ENCODE measurements at regions not wholly inside any gene's neighbourhood (a gene's known extent, or its start where the extent isn't known, plus 50 kb on each side); places are given as distances from the start of the nearest gene placed in this dataset.

- DNase-seq (ENCODE audit: low read depth, low spot score), result no peak
Observed at GRCh38 chr3:101085752-101086151, 92.5 kb upstream of the ABI3BP start.

GRCh38 chr3:101084404-101084803 lies 91.2 kb upstream of the ABI3BP start:
- no peak for DNase-seq (ENCODE audit: low read depth, low spot score)

DNA sequence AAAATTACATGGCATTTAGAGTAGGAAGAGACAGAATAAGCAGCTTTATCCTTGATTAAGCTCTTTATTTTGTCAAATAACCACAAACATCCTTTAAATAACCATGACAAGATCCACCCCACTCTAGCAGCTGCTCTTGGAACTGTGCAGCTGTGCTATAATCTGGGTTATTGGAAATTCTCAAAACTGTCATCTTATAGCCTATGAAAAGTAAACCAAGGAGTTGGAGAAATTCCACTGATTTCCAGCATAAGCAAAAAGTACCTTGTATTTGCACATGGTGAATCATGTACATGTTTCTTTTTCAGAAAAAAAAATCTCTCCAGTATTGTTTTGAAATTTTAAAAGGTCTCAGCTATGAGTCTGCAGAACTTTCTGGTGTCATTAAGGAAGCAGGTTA lies 88.8 kb upstream of the ABI3BP start:
- no peak for DNase-seq (ENCODE audit: low read depth, low spot score)

DNA sequence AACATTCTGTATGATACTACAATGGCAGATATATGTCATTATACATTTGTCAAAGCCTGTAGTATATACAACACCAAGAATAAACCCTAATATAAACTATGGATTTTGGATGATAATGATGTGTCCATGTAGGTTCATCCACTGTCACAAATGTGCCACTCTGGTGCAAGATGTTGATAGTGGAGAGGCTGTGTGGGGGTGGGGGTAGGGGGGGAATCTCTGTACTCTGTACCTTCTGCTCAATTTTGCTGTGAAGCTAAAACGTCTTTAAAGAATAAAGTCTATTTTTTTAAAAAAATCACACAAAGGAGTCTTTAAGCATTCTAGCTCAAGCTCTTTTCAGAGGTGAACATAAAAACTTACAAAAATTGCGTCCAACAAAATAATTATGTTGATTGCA lies 88.2 kb upstream of the ABI3BP start:
- DNase-seq (ENCODE audit: low read depth, low spot score), result no peak

GRCh38 chr3:101077361-101078011 lies 84.3 kb upstream of the ABI3BP start:
- no peak for DNase-seq (ENCODE audit: low read depth, low spot score)

GRCh38 chr3:101074518-101074917 lies 81.3 kb upstream of the ABI3BP start:
- no peak for DNase-seq (ENCODE audit: low read depth, low spot score)

DNA sequence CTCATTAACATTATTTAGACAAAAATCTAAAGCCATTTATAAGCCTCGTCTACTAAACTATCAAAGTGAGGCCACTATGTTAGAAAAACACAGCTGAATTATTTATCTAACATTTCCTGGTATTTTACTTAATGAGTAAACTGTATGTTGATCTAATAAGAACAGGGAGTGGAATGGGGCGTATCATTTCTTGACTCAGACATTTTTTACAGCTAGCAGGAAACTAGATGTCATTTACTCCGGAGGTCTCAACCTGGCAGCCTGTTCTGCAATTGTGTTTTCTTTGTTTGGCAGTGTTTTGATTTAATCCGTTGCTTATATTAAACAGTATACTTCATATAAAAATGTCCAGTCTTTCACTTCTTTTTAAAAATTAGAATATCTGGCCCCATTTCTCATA lies 79.1 kb upstream of the ABI3BP start:
- DNase-seq (ENCODE audit: low read depth, low spot score), result no peak

DNA sequence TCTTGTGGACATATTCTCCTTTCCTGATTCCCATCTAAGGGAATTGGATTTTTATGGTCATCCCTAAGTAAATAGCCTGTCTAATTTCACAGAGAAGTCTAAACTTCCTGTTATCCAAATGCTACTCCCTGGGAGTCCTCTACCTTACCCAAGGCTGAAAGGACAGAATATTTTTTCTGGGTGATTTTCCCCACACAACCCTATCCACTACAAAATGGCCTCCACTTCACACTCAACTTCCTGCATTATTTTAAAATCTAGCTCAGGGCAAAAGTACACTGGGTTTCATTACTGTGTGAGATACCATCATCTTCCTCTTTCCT lies 77.5 kb upstream of the ABI3BP start:
- DNase-seq (ENCODE audit: low read depth, low spot score), result no peak

DNA sequence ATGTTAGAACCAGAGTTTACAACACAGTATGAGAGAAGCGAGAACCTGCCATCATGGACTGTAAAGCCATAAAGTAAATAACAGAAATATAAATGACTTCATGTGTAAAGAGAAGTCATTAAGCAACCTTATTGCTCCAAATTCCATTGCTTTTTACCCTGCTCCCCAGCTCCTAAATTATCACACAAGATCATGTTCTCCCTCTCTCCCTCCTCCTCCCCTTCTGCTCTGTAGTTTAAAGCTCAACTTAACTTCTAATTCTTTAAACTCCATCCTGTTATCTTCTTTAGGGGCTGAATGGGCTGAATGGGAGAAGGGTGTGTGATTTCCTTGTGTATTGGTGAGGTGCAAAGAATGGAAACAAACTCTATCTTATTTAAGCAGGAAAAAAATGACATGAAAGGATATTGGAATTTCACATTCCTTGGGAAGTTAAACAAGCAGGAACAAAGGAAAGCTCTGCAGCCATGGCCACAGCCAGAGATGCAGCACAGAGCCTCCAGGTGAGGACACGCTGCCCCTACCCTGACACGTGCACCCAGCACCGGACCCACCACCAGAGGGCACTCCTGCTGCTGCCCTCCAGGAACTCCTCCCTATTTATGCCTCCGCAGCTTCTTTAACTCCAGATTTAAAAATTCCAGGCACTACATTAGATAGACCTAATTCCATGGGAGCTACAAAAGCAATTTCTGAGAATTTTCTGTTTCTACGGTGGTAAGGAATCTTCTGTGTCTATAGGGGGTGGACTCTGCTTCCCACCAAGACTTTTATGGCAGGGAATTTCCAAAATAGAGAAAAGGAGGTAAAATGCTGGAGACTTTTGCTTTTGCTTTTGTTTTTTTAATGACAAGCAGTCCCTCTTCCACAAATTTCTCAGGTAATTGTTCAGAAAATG lies 76.9 kb upstream of the ABI3BP start:
- DNase-seq (ENCODE audit: low read depth, low spot score), result peak; percentile 64

DNA sequence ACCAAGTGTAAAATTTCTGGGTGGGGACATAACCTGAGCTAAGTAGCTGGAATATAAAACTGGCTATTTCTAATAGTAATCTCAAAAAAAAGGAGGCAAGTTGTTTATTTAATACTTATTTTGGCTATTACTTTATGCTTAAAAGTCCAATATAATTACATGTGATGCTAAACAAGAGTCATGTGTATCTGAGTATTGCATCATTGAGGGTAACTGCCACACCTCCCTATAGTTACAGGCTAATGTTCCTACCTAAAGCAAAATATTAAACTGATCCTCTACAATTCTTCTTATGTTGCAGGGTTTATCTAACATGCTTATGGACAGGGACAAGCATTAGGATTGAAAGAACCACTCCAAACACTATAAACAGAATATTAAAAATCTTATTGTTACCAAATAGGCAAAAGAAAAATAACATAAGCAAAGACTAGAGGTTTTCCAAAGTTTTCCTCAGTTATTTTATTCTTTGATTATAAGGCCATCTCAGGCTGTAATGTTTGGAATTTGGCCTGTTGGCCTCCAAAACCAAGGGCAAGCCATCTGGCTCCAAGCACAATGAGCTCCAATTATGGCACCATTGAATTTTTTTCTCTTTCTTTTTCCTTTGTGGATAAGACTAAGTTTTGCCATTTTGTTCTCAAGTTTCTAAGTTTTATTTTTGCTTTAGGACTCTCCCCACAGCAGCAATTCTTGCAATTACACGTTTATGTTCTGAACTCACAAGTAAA lies 75.8 kb upstream of the ABI3BP start:
- no peak for DNase-seq (ENCODE audit: low read depth, low spot score)

GRCh38 chr3:101066711-101067129 lies 73.5 kb upstream of the ABI3BP start:
- no peak for DNase-seq (ENCODE audit: low read depth, low spot score)

DNA sequence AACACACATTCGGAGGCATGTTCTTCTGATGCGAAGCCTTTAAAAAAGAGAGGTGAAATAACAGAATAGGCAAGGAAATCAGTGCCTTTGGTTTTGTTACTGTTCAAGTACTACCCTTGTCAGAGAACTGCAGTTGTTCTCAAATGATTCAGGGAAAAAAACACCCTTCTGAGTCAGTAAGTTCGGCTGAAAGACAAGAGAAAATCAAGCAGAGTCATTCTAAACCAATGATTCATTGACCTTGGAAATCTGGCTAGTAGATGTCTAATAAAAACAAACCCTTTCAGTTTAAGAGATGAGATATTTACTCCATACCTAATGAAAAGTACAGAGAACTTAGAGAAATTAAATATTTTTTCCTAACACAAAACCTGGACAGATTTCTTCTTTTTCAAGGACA lies 72.7 kb upstream of the ABI3BP start:
- no peak for DNase-seq (ENCODE audit: low read depth, low spot score)

- no peak for DNase-seq (ENCODE audit: low read depth, low spot score)
Observed at GRCh38 chr3:101063401-101063800, 70.2 kb upstream of the ABI3BP start.

DNA sequence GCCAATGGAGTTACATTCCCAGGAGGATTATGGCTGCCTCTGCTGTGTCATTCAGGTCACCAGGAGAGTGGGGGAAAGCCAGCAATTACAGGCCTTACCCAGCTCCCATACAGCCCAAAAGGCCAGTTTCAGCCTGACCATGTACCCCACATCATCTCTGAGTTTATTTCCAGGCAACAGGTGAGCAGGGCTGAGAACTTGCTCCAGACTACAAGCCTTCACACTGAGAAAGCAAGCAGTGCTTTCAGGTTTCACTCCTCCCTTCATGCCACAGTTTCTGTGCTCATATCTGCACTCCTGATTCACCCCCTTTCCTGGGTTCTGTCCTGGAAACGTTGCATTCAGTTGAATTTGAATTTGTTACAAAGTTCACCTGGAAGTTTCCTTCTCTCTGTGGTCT lies 68.1 kb upstream of the ABI3BP start:
- DNase-seq (ENCODE audit: low read depth, low spot score), result no peak

GRCh38 chr3:101050866-101051265 lies 57.6 kb upstream of the ABI3BP start:
- DNase-seq (ENCODE audit: low read depth, low spot score), result no peak

DNA sequence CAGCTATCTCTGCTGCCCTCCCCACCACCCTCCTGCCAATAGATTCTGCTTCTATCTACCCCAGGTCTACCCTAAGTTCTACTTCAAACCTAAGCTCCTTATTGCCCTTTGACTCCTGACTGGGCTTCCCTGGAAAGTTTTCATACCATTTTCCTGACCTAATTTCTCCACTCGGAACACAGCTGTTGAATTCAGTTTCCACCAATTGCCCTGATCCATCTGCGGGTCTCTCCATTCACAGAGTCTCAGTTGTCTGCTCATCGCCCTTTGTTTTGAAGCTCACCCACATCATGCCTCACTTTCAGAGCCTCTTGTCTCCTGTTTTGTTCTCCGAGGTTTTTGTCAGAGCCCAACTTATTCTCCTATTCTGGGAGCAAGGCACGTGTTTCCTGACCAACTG lies 56.8 kb upstream of the ABI3BP start:
- no peak for DNase-seq (ENCODE audit: low read depth, low spot score)

- DNase-seq (ENCODE audit: low read depth, low spot score), result no peak
Observed at GRCh38 chr3:101049532-101049931, 56.3 kb upstream of the ABI3BP start.

GRCh38 chr3:101043687-101044078 lies 50.5 kb upstream of the ABI3BP start:
- DNase-seq (ENCODE audit: low read depth, low spot score), result no peak

- no peak for DNase-seq (ENCODE audit: low read depth, low spot score)
Observed at GRCh38 chr3:101042996-101043686, 49.9 kb upstream of the ABI3BP start.

Measured in iPS DF 19.7 (cell line).